ACC112 (cell line): ENCODE measurements at regions not wholly inside any gene's neighbourhood (a gene's known extent, or its start where the extent isn't known, plus 50 kb on each side); places are given as distances from the start of the nearest gene placed in this dataset.
"Not testable (repeated sequence)": the region's sequence is repeated elsewhere in the genome, so short reads cannot be mapped to it uniquely, and the experiment has no call there.

Experiments
- H2AFZ ChIP-seq: fragments of 200-600 bp; sonication (generic); one replicate; pipeline ENCODE4 v1.6.0; 2017; ENCODE audit warnings: antibody characterized with exemption, low read length; ENCODE audit not compliant: unreplicated experiment
- H3K27ac ChIP-seq: fragments of 200-600 bp; sonication (generic); 2 replicates; pipeline ENCODE4 v1.5.1; 2014; ENCODE audit warnings: low read depth, mild to moderate bottlenecking, antibody characterized with exemption, low read length, moderate library complexity
- H3K27me3 ChIP-seq: fragments of 200-600 bp; sonication (generic); 2 replicates; pipeline ENCODE4 v1.6.1; 2014; ENCODE audit warnings: mild to moderate bottlenecking, antibody characterized with exemption, low read length, moderate library complexity, mixed read lengths; ENCODE audit not compliant: insufficient read depth
- H3K36me3 ChIP-seq: fragments of 200-600 bp; sonication (generic); 2 replicates; pipeline ENCODE4 v1.6.1; 2016; ENCODE audit warnings: mild to moderate bottlenecking, antibody characterized with exemption, low read length, moderate library complexity, mixed read lengths; ENCODE audit not compliant: insufficient read depth
- H3K4me1 ChIP-seq: fragments of 200-600 bp; sonication (generic); one replicate; pipeline ENCODE4 v1.6.1; 2016; ENCODE audit warnings: low read length, mixed read lengths; ENCODE audit not compliant: insufficient read depth, unreplicated experiment, control insufficient read depth
- H3K4me3 ChIP-seq: fragments of 200-600 bp; sonication (generic); 2 replicates; pipeline ENCODE4 v1.5.1; 2014; ENCODE audit warnings: mild to moderate bottlenecking, low read depth, low read length
- H3K79me2 ChIP-seq: fragments of 200-600 bp; sonication (generic); one replicate; pipeline ENCODE4 v1.6.0; 2016; ENCODE audit warnings: low read length; ENCODE audit not compliant: control insufficient read depth, unreplicated experiment, insufficient read depth

- Histone ChIP-seq H3K27me3 (no peaks in the 10 kb centered on the region), H2AFZ (no peak overlapping the region), H3K4me3 (no peak overlapping the region), H3K79me2 (no peaks in the 10 kb centered on the region), H3K4me1 (no peaks in the 10 kb centered on the region), H3K27ac (no peak overlapping the region), H3K36me3 (no peaks in the 10 kb centered on the region)
Observed at GRCh38 chr4:187491286-187491685, 504.3 kb upstream of the ZFP42 start.

GRCh38 chr4:187491959-187492358 lies 503.6 kb upstream of the ZFP42 start:
- Histone ChIP-seq H3K4me3 (no peak overlapping the region), H3K79me2 (no peaks in the 10 kb centered on the region), H3K27ac (no peak overlapping the region), H3K27me3 (no peaks in the 10 kb centered on the region), H3K36me3 (no peaks in the 10 kb centered on the region), H3K4me1 (no peaks in the 10 kb centered on the region), H2AFZ (no peak overlapping the region)

- no peak overlapping the region for H2AFZ ChIP-seq
- H3K27ac ChIP-seq, result no peak overlapping the region
- no peaks in the 10 kb centered on the region for H3K4me1 ChIP-seq
- H3K79me2 ChIP-seq, result no peaks in the 10 kb centered on the region
- H3K4me3 ChIP-seq, result no peak overlapping the region
- no peaks in the 10 kb centered on the region for H3K36me3 ChIP-seq
- no peaks in the 10 kb centered on the region for H3K27me3 ChIP-seq
Observed at GRCh38 chr4:187493661-187494060, 501.9 kb upstream of the ZFP42 start.

GRCh38 chr4:187499956-187500355 lies 495.6 kb upstream of the ZFP42 start:
- H3K4me3 ChIP-seq, result no peak overlapping the region
- H2AFZ ChIP-seq, result no peak overlapping the region
- no peaks in the 10 kb centered on the region for H3K4me1 ChIP-seq
- no peaks in the 10 kb centered on the region for H3K36me3 ChIP-seq
- H3K27me3 ChIP-seq, result no peaks in the 10 kb centered on the region
- no peaks in the 10 kb centered on the region for H3K79me2 ChIP-seq
- H3K27ac ChIP-seq, result no peak overlapping the region

GRCh38 chr4:187500796-187501195 lies 494.8 kb upstream of the ZFP42 start:
- H2AFZ ChIP-seq, result no peak overlapping the region
- H3K27ac ChIP-seq, result no peak overlapping the region
- no peak overlapping the region for H3K4me3 ChIP-seq
- H3K79me2 ChIP-seq, result no peaks in the 10 kb centered on the region
- H3K4me1 ChIP-seq, result no peaks in the 10 kb centered on the region
- no peaks in the 10 kb centered on the region for H3K27me3 ChIP-seq
- H3K36me3 ChIP-seq, result no peaks in the 10 kb centered on the region

GRCh38 chr4:187501731-187502130 lies 493.8 kb upstream of the ZFP42 start:
- peak overlapping the region; percentile 12 for H2AFZ ChIP-seq
- no peak overlapping the region for H3K4me3 ChIP-seq
- H3K79me2 ChIP-seq, result no peaks in the 10 kb centered on the region
- H3K27ac ChIP-seq, result no peak overlapping the region
- H3K27me3 ChIP-seq, result no peaks in the 10 kb centered on the region
- H3K36me3 ChIP-seq, result no peaks in the 10 kb centered on the region
- H3K4me1 ChIP-seq, result no peaks in the 10 kb centered on the region

- H2AFZ ChIP-seq, result no peak overlapping the region
Observed at GRCh38 chr4:187504974-187505797, 490.4 kb upstream of the ZFP42 start.

GRCh38 chr4:187505798-187506141 lies 489.8 kb upstream of the ZFP42 start:
- H3K27ac ChIP-seq, H3K4me3 ChIP-seq, H3K36me3 ChIP-seq, H3K79me2 ChIP-seq, H3K27me3 ChIP-seq, H3K4me1 ChIP-seq, H2AFZ ChIP-seq: not testable (repeated sequence)

More at GRCh38 chr4:187504974-187505797, 490.4 kb upstream of the ZFP42 start:
- Histone ChIP-seq H3K27ac (no peak overlapping the region), H3K79me2 (no peaks in the 10 kb centered on the region), H3K4me1 (no peaks in the 10 kb centered on the region), H3K36me3 (no peaks in the 10 kb centered on the region), H3K4me3 (no peak overlapping the region), H3K27me3 (no peaks in the 10 kb centered on the region)

GRCh38 chr4:187516224-187516623 lies 479.3 kb upstream of the ZFP42 start:
- no peaks in the 10 kb centered on the region for H3K27me3 ChIP-seq
- H3K4me3 ChIP-seq, result no peak overlapping the region
- no peaks in the 10 kb centered on the region for H3K79me2 ChIP-seq
- no peak overlapping the region for H2AFZ ChIP-seq
- no peaks in the 10 kb centered on the region for H3K36me3 ChIP-seq
- H3K4me1 ChIP-seq, result no peaks in the 10 kb centered on the region
- H3K27ac ChIP-seq, result no peak overlapping the region

- Histone ChIP-seq H2AFZ (no peak overlapping the region), H3K27ac (no peak overlapping the region), H3K4me1 (no peaks in the 10 kb centered on the region), H3K36me3 (no peaks in the 10 kb centered on the region), H3K27me3 (no peaks in the 10 kb centered on the region), H3K4me3 (no peak overlapping the region), H3K79me2 (no peaks in the 10 kb centered on the region)
Observed at GRCh38 chr4:187541666-187542065, 453.9 kb upstream of the ZFP42 start.

GRCh38 chr4:187544461-187545053 lies 451.0 kb upstream of the ZFP42 start:
- Histone ChIP-seq H3K27me3 (no peaks in the 10 kb centered on the region), H3K27ac (no peak overlapping the region), H3K4me1 (no peaks in the 10 kb centered on the region), H2AFZ (no peak overlapping the region), H3K36me3 (no peaks in the 10 kb centered on the region), H3K4me3 (no peak overlapping the region), H3K79me2 (no peaks in the 10 kb centered on the region)
